ENCODE measurements at regions not wholly inside any gene's neighbourhood (a gene's known extent, or its start where the extent isn't known, plus 50 kb on each side); places are given as distances from the start of the nearest gene placed in this dataset.

- Mint-ChIP-seq H3K27me3 (ENCODE audit: insufficient read depth, unreplicated experiment) (peaks cover 18% of the 10 kb centered on the region), H3K36me3 (ENCODE audit: insufficient read depth, unreplicated experiment) (no peaks in the 10 kb centered on the region), H3K4me1 (ENCODE audit: insufficient read depth, unreplicated experiment) (no peaks in the 10 kb centered on the region), H3K27ac (ENCODE audit: low read depth, unreplicated experiment) (no peak overlapping the region), H3K4me3 (ENCODE audit: unreplicated experiment) (no peak overlapping the region), H3K9me3 (ENCODE audit: unreplicated experiment) (no peaks in the 10 kb centered on the region)
- POLR2A ChIA-PET, result no interaction called here
- no TSS peak for BruUV-seq (replicated peaks)
- CTCF ChIA-PET, result no interaction called here
- DNase-seq (ENCODE audit: unreplicated experiment), result no peak
- intact Hi-C loops (cut with micrococcal nuclease), result no loop called here
- no peak for TF ChIP-seq CTCF (IDR thresholded peaks at IDR 0.05; ENCODE audit: unreplicated experiment)
Measured at GRCh38 chr6:141658696-141659095, 474.0 kb upstream of the GJE1 start.

- no peak for DNase-seq (ENCODE audit: unreplicated experiment)
- BruUV-seq (replicated peaks), result no TSS peak
- no peaks in the 10 kb centered on the region for H3K36me3 Mint-ChIP-seq (ENCODE audit: insufficient read depth, unreplicated experiment)
- ChIA-PET POLR2A (no interaction called here), CTCF (no interaction called here)
- no peak overlapping the region for H3K27ac Mint-ChIP-seq (ENCODE audit: low read depth, unreplicated experiment)
- H3K4me3 Mint-ChIP-seq (ENCODE audit: unreplicated experiment), result no peak overlapping the region
- H3K9me3 Mint-ChIP-seq (ENCODE audit: unreplicated experiment), result no peaks in the 10 kb centered on the region
- intact Hi-C loops (cut with micrococcal nuclease), result no loop called here
- H3K4me1 Mint-ChIP-seq (ENCODE audit: insufficient read depth, unreplicated experiment), result no peaks in the 10 kb centered on the region
- H3K27me3 Mint-ChIP-seq (ENCODE audit: insufficient read depth, unreplicated experiment), result peaks cover 18% of the 10 kb centered on the region
- TF ChIP-seq CTCF (IDR thresholded peaks at IDR 0.05; ENCODE audit: unreplicated experiment), result no peak
Measured at GRCh38 chr6:141657812-141658211, 474.9 kb upstream of the GJE1 start.

GRCh38 chr6:141653590-141653989 lies 479.1 kb upstream of the GJE1 start:
- H3K4me3 Mint-ChIP-seq (ENCODE audit: unreplicated experiment), result no peak overlapping the region
- no TSS peak for BruUV-seq (replicated peaks)
- no peaks in the 10 kb centered on the region for H3K27me3 Mint-ChIP-seq (ENCODE audit: insufficient read depth, unreplicated experiment)
- no peaks in the 10 kb centered on the region for H3K9me3 Mint-ChIP-seq (ENCODE audit: unreplicated experiment)
- H3K4me1 Mint-ChIP-seq (ENCODE audit: insufficient read depth, unreplicated experiment), result no peaks in the 10 kb centered on the region
- CTCF ChIA-PET, result interaction anchor here (0.7 kb wide), 1 partner anchor 312 kb away, joined by 5 read pairs; no protein-coding TSS in a partner anchor
- DNase-seq (ENCODE audit: unreplicated experiment), result peak; percentile 39
- intact Hi-C loops (cut with micrococcal nuclease), result no loop called here
- POLR2A ChIA-PET, result no interaction called here
- no peak overlapping the region for H3K27ac Mint-ChIP-seq (ENCODE audit: low read depth, unreplicated experiment)
- TF ChIP-seq CTCF (IDR thresholded peaks at IDR 0.05; ENCODE audit: unreplicated experiment), result no peak
- H3K36me3 Mint-ChIP-seq (ENCODE audit: insufficient read depth, unreplicated experiment), result no peaks in the 10 kb centered on the region

- Mint-ChIP-seq H3K9me3 (ENCODE audit: unreplicated experiment) (no peaks in the 10 kb centered on the region), H3K36me3 (ENCODE audit: insufficient read depth, unreplicated experiment) (no peaks in the 10 kb centered on the region), H3K4me1 (ENCODE audit: insufficient read depth, unreplicated experiment) (no peaks in the 10 kb centered on the region), H3K27ac (ENCODE audit: low read depth, unreplicated experiment) (no peak overlapping the region), H3K27me3 (ENCODE audit: insufficient read depth, unreplicated experiment) (no peaks in the 10 kb centered on the region), H3K4me3 (ENCODE audit: unreplicated experiment) (no peak overlapping the region)
- BruUV-seq (replicated peaks), result no TSS peak
- TF ChIP-seq CTCF (IDR thresholded peaks at IDR 0.05; ENCODE audit: unreplicated experiment), result no peak
- DNase-seq (ENCODE audit: unreplicated experiment), result no peak
- intact Hi-C loops (cut with micrococcal nuclease), result loop anchor here (1.0 kb wide), 1 partner anchor 470 kb away; no protein-coding TSS in a partner anchor
- CTCF ChIA-PET, result interaction anchor here (0.6 to 1.2 kb wide), 4 partner anchors 28 to 1982 kb away, joined by 3 to 5 read pairs (median 4); no protein-coding TSS in a partner anchor
- POLR2A ChIA-PET, result no interaction called here
Measured at GRCh38 chr6:141641951-141642350, 490.8 kb upstream of the GJE1 start.

All from MCF 10A (cell line).